Activated T-helper 2 cell treated with anti-CD3 and anti-CD28 coated beads, Interferon-gamma antibody, Interleukin-2, Interleukin-4, amounts not matched to agents 10 μg/mL and 5 μg/mL and 100 μg/mL, durations not matched to agents 14 hours and 24 hours and 36 hours (primary cell): ENCODE measurements at regions not wholly inside any gene's neighbourhood (a gene's known extent, or its start where the extent isn't known, plus 50 kb on each side); places are given as distances from the start of the nearest gene placed in this dataset.

Experiments
- DNase-seq: peaks from one replicate; pipeline ENCODE4 v3.0.0; 2021; ENCODE audit warnings: low spot score
- H3K27ac Mint-ChIP-seq: one replicate; pipeline ENCODE4 v1.8.0; 2021; ENCODE audit warnings: mixed read lengths
- H3K27me3 Mint-ChIP-seq: one replicate; pipeline ENCODE4 v1.8.0; 2021; ENCODE audit warnings: low read depth, mixed read lengths
- H3K36me3 Mint-ChIP-seq: one replicate; pipeline ENCODE4 v1.8.0; 2021; ENCODE audit warnings: low read depth, mixed read lengths
- H3K4me1 Mint-ChIP-seq: one replicate; pipeline ENCODE4 v1.8.0; 2021; ENCODE audit warnings: low read depth, mixed read lengths
- H3K4me3 Mint-ChIP-seq: one replicate; pipeline ENCODE4 v1.8.0; 2021; ENCODE audit warnings: low read depth, mild to moderate bottlenecking, moderate library complexity, mixed read lengths
- H3K9me3 Mint-ChIP-seq: one replicate; pipeline ENCODE4 v1.8.0; 2021; ENCODE audit warnings: mixed read lengths
- intact Hi-C: fragments of 100-400 bp; cut with micrococcal nuclease; formaldehyde crosslinking; loops from one replicate; pipeline ENCODE4 v1.15.1; 2023

DNA sequence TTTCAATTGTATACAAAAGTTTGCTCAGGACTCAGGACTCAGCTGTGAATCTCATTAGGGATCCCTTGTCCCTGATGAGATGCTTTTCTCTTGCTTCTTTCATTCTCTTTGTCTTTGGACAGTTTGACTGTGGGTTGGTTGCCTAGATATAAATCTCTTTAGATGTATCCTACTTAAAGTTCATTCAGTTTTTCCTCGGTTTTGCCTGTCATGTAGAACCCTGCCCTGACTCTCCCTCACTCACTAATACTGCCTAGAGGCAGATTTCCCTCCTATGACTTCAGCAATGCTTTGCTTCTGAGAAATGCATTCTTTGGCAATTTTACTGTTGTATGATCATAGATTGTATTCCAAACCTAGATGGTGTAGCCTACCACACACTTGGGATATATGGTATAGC is 421.4 kb upstream of the TCF4 start:
- intact Hi-C loops = no loop called here
- Mint-ChIP-seq H3K9me3 (peaks cover 26% of the 10 kb centered on the region), H3K27ac (no peak overlapping the region), H3K36me3 (no peaks in the 10 kb centered on the region), H3K4me1 (no peaks in the 10 kb centered on the region), H3K4me3 (no peak overlapping the region), H3K27me3 (no peaks in the 10 kb centered on the region)
- DNase-seq = no peak

DNA sequence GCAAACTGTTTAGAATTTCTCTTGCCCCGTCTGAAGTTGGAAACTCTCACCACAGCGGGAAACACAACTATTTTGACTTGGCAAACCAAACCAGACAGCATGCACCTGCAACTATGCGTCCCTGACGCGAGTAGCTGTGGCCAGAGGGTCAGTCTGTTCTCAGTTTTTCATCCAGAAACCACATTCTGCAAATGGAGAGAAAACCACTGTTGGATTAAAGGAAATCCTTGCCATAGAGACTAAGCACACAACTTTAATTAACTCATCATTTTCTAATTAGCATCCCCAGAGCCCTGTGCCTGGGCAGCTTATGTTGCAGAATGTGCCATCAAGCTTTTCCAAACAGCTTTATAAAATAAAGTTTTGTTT is 415.7 kb upstream of the TCF4 start:
- intact Hi-C loops = no loop called here
- Mint-ChIP-seq H3K4me1 (no peaks in the 10 kb centered on the region), H3K27me3 (no peaks in the 10 kb centered on the region)

DNA sequence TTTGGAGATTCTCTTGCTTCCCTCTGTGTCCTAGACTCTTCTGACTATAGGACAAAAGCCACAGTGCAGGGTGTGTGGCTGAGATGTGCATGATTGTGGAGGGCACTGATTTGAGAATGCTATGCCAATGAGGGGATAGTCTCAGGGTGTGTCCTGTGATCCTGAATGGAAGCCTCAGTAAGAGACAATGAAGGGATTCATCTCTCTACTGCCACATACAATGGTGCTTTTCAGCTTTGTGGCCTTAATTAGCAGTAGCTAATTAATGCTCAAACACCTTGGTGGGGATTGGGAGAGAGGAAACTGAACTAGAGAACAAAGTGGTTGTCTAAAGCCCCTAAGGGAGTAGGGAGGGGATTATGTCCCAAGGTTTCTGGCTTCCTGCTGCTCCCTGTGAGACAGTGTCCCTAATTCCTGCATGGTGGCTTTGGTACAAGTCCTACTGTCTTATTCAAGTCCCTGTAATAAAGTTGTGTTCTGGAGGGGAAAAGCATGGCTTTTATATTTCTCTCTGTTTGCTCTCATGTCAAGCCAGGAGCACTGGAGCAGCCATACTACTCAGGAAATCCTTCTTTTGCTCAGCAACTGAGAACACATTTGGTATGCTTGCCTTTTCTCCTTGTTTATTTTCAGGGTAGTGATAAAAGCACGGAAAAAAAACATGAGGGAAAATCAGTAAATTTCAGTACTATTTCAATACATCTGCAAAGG is 415.2 kb upstream of the TCF4 start:
- DNase-seq = no peak
- no peak overlapping the region for H3K4me3 Mint-ChIP-seq
- H3K27me3 Mint-ChIP-seq = no peaks in the 10 kb centered on the region
- no peaks in the 10 kb centered on the region for H3K9me3 Mint-ChIP-seq
- H3K36me3 Mint-ChIP-seq = no peaks in the 10 kb centered on the region
- no peaks in the 10 kb centered on the region for H3K4me1 Mint-ChIP-seq
- intact Hi-C loops = no loop called here
- H3K27ac Mint-ChIP-seq = no peak overlapping the region

More for the DNA sequence above, 415.7 kb upstream of the TCF4 start:
- Mint-ChIP-seq H3K4me3 (no peak overlapping the region), H3K36me3 (no peaks in the 10 kb centered on the region), H3K9me3 (no peaks in the 10 kb centered on the region), H3K27ac (no peak overlapping the region)
- DNase-seq = no peak

DNA sequence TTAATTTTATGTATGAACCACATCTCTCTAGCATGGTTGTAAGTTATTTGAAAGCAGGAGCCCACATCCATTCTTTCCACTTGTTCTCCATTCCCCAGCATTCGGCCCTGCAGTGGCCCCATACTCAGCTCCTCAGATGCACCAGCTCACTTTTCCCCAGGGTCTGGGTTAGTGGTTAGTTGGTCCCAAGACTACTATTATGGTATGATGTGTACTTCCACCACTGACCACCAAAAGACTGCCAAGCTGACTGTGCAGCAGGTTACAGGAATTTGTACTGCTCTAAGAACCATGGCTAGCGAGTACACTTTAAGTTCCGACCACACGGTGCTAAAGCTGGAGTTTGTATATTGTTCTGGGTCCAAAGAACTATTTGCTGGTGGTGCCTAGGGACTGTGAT is 413.6 kb upstream of the TCF4 start:
- H3K27me3 Mint-ChIP-seq = no peaks in the 10 kb centered on the region
- intact Hi-C loops = no loop called here
- DNase-seq = no peak
- H3K4me1 Mint-ChIP-seq = peaks cover 4% of the 10 kb centered on the region
- H3K4me3 Mint-ChIP-seq = no peak overlapping the region
- H3K36me3 Mint-ChIP-seq = no peaks in the 10 kb centered on the region
- H3K9me3 Mint-ChIP-seq = no peaks in the 10 kb centered on the region
- H3K27ac Mint-ChIP-seq = no peak overlapping the region

DNA sequence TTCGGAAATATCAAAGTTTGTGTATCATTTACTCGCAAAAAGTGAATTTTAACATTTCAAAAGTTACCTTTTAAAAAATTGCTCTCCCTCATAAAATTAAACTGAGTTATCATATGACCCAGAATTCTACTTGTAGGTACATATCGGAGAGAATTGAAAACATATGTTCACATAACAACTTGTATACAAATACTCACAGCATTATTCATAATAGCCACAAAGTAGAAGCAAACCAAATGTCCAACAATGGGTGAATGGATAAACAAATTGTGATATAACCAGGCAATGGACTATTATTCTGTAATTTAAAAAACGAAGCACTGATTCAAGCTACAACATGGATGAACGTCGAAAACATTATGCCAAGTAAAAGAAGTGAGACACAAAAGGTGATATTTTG is 412.0 kb upstream of the TCF4 start:
- peaks cover 4% of the 10 kb centered on the region for H3K4me1 Mint-ChIP-seq
- no peak overlapping the region for H3K4me3 Mint-ChIP-seq
- intact Hi-C loops = no loop called here
- no peaks in the 10 kb centered on the region for H3K36me3 Mint-ChIP-seq
- H3K27me3 Mint-ChIP-seq = no peaks in the 10 kb centered on the region
- DNase-seq = no peak
- H3K9me3 Mint-ChIP-seq = no peaks in the 10 kb centered on the region
- H3K27ac Mint-ChIP-seq = no peak overlapping the region

DNA sequence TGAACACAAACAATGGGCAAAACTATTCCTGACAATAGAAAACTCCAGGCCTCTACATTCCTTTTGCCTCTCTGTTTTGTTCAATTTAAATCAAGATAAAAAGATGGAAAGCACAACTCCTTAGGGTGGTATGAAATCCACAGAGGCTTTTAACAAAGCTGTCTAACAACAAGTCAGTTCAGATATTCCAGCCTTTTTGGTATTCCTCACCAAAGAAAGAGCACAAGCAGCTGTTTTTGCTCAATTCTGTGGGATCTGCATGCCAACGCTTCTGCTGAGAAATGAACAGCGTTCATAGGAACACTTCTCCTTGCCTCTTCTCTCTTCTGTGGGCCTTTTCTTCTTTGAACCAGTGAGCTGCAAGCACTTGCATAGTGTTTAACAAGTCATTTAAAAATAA is 411.6 kb upstream of the TCF4 start:
- H3K9me3 Mint-ChIP-seq = no peaks in the 10 kb centered on the region
- no peaks in the 10 kb centered on the region for H3K27me3 Mint-ChIP-seq
- intact Hi-C loops = no loop called here
- no peaks in the 10 kb centered on the region for H3K36me3 Mint-ChIP-seq
- DNase-seq = no peak
- H3K4me3 Mint-ChIP-seq = no peak overlapping the region
- no peak overlapping the region for H3K27ac Mint-ChIP-seq
- H3K4me1 Mint-ChIP-seq = peaks cover 4% of the 10 kb centered on the region

DNA sequence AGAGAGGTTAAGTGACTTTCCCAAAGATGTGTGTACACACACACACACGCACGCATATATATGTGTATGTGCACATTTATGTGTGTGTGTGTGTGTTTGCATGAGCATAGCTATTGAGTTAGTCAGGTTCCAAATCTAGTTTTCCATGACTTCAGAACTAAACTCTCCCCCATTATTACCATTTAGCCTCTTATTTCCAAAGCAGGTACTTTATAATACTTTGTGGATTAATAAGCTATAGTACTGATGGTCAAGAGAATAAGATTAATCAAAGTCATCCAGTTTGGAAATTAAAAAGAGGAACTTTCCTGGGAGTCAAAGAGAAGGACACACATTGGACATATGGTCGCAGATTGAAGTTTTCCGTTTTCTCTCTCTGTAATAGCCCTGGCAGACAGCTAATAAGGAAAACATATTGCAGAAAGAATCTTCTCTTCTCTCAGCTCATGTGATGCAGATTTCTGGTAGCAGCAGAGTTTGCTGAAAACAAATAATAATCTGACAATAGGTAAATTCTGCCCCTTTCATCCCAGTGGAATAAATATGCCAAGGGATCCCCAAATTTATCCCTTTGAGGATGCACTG is 410.9 kb upstream of the TCF4 start:
- H3K9me3 Mint-ChIP-seq = no peaks in the 10 kb centered on the region
- no peaks in the 10 kb centered on the region for H3K27me3 Mint-ChIP-seq
- intact Hi-C loops = no loop called here
- H3K4me1 Mint-ChIP-seq = peaks cover 4% of the 10 kb centered on the region
- no peak overlapping the region for H3K27ac Mint-ChIP-seq
- no peak overlapping the region for H3K4me3 Mint-ChIP-seq
- no peak for DNase-seq
- no peaks in the 10 kb centered on the region for H3K36me3 Mint-ChIP-seq

DNA sequence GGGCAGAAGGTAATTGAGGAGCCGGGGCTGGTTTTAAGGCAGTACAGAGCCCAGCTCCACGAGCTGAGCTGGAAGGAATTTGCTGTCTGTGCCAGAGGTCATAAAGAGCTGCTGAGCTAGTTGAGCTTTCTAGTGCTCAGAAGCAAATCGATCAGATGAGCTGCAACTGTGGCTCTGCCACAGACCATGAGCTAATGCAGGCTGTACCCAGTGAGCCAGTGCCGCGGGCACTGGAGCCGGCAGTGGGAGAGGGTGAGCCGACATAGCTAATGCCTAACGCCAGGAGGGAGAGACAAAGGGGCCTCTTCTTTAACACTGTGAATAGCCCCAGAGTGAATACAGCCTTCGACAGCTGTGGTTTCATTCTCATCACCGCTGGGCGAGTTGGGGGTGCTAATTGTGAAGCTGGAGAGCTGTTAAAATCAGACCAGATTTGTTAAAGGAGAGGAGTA is 410.1 kb upstream of the TCF4 start:
- no peak overlapping the region for H3K4me3 Mint-ChIP-seq
- H3K4me1 Mint-ChIP-seq = peaks cover 4% of the 10 kb centered on the region
- no peak for DNase-seq
- no peak overlapping the region for H3K27ac Mint-ChIP-seq
- no peaks in the 10 kb centered on the region for H3K36me3 Mint-ChIP-seq
- intact Hi-C loops = no loop called here
- H3K27me3 Mint-ChIP-seq = no peaks in the 10 kb centered on the region
- no peaks in the 10 kb centered on the region for H3K9me3 Mint-ChIP-seq

DNA sequence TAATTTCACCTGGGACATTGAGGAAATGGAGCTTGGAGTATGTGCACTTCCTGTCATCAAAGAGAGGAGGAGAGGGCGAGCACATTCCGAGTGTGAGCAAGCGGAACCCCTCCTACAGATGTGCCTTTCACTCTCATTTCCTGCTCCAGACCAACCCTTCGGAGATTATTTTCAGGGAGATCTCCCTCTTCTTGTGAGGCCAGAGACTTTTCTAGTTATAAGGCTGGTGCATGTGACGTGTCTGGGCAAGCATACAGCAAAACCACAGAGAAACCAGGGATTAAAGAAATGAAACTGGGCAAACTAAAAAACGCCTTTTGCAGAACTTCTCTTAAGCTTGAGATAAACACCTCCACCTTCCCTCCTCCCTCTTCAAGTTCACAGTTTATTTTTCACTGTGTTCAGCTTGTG is 409.2 kb upstream of the TCF4 start:
- Mint-ChIP-seq H3K9me3 (no peaks in the 10 kb centered on the region), H3K27me3 (no peaks in the 10 kb centered on the region), H3K4me3 (no peak overlapping the region), H3K4me1 (peaks cover 4% of the 10 kb centered on the region), H3K27ac (no peak overlapping the region), H3K36me3 (no peaks in the 10 kb centered on the region)
- intact Hi-C loops = no loop called here
- no peak for DNase-seq

DNA sequence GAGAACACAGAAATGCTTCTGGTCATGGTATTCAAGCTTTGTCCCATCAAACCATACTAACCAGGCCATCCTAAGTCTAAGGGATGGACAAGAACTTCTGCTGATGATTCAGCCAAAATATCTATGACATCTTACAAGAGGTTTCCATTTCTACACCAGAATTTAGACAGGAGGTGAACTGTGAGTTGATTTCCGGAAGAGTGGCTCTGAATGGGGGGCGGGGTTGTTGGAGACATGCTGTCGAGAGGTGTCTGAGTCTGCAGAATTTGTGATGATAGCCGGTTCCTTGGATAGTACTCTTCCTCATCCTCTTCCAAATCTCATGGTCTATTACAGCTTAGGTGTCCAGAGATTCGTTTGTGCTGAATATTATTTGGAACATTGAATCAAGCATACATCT is 408.7 kb upstream of the TCF4 start:
- Mint-ChIP-seq H3K4me1 (peaks cover 4% of the 10 kb centered on the region), H3K27me3 (no peaks in the 10 kb centered on the region), H3K9me3 (no peaks in the 10 kb centered on the region), H3K4me3 (no peak overlapping the region), H3K27ac (no peak overlapping the region), H3K36me3 (no peaks in the 10 kb centered on the region)
- intact Hi-C loops = no loop called here
- DNase-seq = no peak

DNA sequence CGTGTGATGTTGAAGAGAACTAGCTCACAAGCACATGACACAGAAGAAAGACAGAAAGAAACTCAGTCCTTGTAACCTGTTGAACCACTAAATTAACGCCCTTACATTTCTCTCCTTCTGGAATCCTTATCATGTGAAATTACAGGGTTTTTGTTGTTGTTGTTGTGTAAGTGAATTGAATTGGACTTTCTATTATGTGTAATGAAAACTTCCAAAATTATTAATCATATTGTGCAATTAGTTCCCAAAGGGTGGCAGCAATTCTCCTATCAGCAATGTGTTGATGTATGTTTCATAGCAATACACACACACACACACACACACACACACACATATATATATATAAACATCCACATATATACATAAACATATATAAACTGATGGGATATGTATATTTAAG is 402.2 kb upstream of the TCF4 start:
- intact Hi-C loops = no loop called here
- Mint-ChIP-seq H3K27me3 (no peaks in the 10 kb centered on the region), H3K9me3 (peaks cover 15% of the 10 kb centered on the region), H3K36me3 (no peaks in the 10 kb centered on the region), H3K27ac (no peak overlapping the region), H3K4me1 (no peaks in the 10 kb centered on the region), H3K4me3 (no peak overlapping the region)
- no peak for DNase-seq

DNA sequence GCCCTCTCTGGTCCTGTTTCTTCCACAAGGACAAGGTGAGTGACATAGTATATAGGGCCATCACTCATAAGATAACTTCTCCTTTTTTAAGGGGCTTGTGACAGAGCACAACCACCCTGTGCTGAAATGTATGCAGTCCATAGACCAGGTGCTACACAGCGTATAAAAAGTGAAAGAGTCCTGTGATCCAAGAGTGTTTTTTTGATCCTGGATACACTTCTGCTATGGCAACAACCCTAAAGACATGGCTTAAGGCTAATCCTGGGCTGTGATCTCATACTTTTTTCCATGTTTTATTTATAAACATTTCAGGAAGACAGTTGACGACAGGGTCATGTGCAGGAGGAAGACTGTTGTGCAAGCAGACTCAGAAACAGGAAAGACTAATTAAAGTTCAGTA is 400.5 kb upstream of the TCF4 start:
- H3K27ac Mint-ChIP-seq = no peak overlapping the region
- intact Hi-C loops = no loop called here
- no peak overlapping the region for H3K4me3 Mint-ChIP-seq
- H3K4me1 Mint-ChIP-seq = no peaks in the 10 kb centered on the region
- H3K9me3 Mint-ChIP-seq = peaks cover 22% of the 10 kb centered on the region
- no peaks in the 10 kb centered on the region for H3K27me3 Mint-ChIP-seq
- H3K36me3 Mint-ChIP-seq = no peaks in the 10 kb centered on the region
- no peak for DNase-seq

DNA sequence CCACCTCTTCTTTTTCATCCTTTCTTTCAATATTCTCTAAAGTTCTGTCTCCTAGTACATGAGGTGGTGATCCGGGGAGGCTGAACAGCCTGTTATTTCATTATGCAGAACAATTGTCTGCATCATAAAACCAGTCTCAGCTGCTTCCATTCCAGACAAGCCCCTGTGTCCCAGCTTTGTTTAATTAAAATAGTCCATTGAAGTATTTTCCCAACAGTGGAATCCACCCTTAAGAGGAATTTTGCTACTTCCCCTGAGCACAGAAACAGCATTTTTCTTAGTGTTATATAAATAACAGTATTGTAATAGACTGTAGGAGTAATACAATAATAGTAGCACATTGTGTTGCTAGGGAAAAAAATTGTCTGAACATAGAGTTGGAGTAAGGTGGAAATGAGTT is 395.4 kb upstream of the TCF4 start:
- H3K27ac Mint-ChIP-seq = no peak overlapping the region
- H3K4me3 Mint-ChIP-seq = no peak overlapping the region
- DNase-seq = no peak
- intact Hi-C loops = no loop called here
- H3K36me3 Mint-ChIP-seq = no peaks in the 10 kb centered on the region
- no peaks in the 10 kb centered on the region for H3K27me3 Mint-ChIP-seq
- H3K4me1 Mint-ChIP-seq = no peaks in the 10 kb centered on the region
- peaks cover 19% of the 10 kb centered on the region for H3K9me3 Mint-ChIP-seq

DNA sequence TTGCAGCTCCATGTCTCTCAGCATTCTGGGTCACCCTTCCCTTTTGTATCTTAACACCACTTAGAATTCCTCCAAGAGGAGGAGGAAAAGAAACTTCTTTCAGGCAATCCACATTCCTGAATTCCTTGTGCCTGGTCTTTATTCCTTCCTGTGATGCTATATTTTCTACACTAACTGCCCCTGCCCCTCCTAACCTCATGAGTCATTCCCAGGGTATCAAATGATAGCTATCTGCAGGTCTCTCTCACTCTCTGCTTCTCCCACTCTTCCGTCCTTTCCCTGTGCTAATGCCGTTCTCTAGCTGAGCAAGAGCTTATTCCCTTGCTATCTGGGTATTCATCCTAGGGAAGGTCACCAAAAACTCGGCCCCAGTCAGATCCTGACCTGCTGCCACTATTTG is 395.0 kb upstream of the TCF4 start:
- no peak for DNase-seq
- Mint-ChIP-seq H3K4me1 (no peaks in the 10 kb centered on the region), H3K4me3 (no peak overlapping the region), H3K9me3 (peaks cover 19% of the 10 kb centered on the region), H3K27me3 (no peaks in the 10 kb centered on the region), H3K27ac (no peak overlapping the region), H3K36me3 (no peaks in the 10 kb centered on the region)
- intact Hi-C loops = no loop called here
